GM12891 (cell line): ENCODE measurements at regions not wholly inside any gene's neighbourhood (a gene's known extent, or its start where the extent isn't known, plus 50 kb on each side); places are given as distances from the start of the nearest gene placed in this dataset.

Source experiments
- POLR2A ChIP-seq: IDR thresholded peaks from 2 replicates; pipeline ENCODE4 v1.6.1; 2011; ENCODE audit warnings: low read depth, low read length, control low read depth
- POLR2AphosphoS5 ChIP-seq: IDR thresholded peaks from 2 replicates; pipeline ENCODE4 v1.6.1; 2011; ENCODE audit warnings: low read depth, low read length, control low read depth
- TAF1 ChIP-seq: IDR thresholded peaks from 2 replicates; pipeline ENCODE4 v1.6.1; 2011; ENCODE audit warnings: low read depth, low read length, control low read depth

GRCh38 chr9:23606107-23606506, 219.9 kb downstream of the ELAVL2 start:
- TF ChIP-seq POLR2A: no peak
- no peak for TF ChIP-seq POLR2AphosphoS5
- TF ChIP-seq TAF1: no peak
